ENCODE measurements at regions not wholly inside any gene's neighbourhood (a gene's known extent, or its start where the extent isn't known, plus 50 kb on each side); places are given as distances from the start of the nearest gene placed in this dataset.
"Not testable (repeated sequence)": the region's sequence is repeated elsewhere in the genome, so short reads cannot be mapped to it uniquely, and the experiment has no call there.

GRCh38 chr13:89383891-89384290 is 1712.7 kb downstream of the SLITRK5 start:
- no peak for DNase-seq

GRCh38 chr13:89393758-89394304 is 1722.7 kb downstream of the SLITRK5 start:
- DNase-seq: no peak

GRCh38 chr13:89401264-89401675 is 1730.1 kb downstream of the SLITRK5 start:
- DNase-seq: no peak

- DNase-seq: no peak
These were observed 1731.0 kb downstream of the SLITRK5 start for GRCh38 chr13:89402211-89402610.

- not testable (repeated sequence) for DNase-seq
These were observed 1734.9 kb downstream of the SLITRK5 start for GRCh38 chr13:89406096-89406495.

GRCh38 chr13:89407357-89407756 is 1736.2 kb downstream of the SLITRK5 start:
- no peak for DNase-seq

- DNase-seq: no peak
These were observed 1761.8 kb downstream of the SLITRK5 start for GRCh38 chr13:89432997-89433396.

GRCh38 chr13:89434624-89435023 is 1763.5 kb downstream of the SLITRK5 start:
- DNase-seq: peak; percentile 18

- DNase-seq: no peak
These were observed 1783.5 kb downstream of the SLITRK5 start for GRCh38 chr13:89454681-89455080.

GRCh38 chr13:89455225-89455624 is 1784.1 kb downstream of the SLITRK5 start:
- no peak for DNase-seq

- no peak for DNase-seq
These were observed 1784.6 kb downstream of the SLITRK5 start for GRCh38 chr13:89455741-89456140.

- no peak for DNase-seq
These were observed 1786.8 kb downstream of the SLITRK5 start for GRCh38 chr13:89457977-89458376.

GRCh38 chr13:89458456-89458855 is 1787.3 kb downstream of the SLITRK5 start:
- DNase-seq: no peak

GRCh38 chr13:89460895-89461294 is 1789.7 kb downstream of the SLITRK5 start:
- not testable (repeated sequence) for DNase-seq

- DNase-seq: no peak
These were observed 1794.2 kb downstream of the SLITRK5 start for GRCh38 chr13:89465366-89465765.

- no peak for DNase-seq
These were observed 1796.9 kb downstream of the SLITRK5 start for GRCh38 chr13:89468081-89468480.

GRCh38 chr13:89470901-89471300 is 1799.7 kb downstream of the SLITRK5 start:
- no peak for DNase-seq

GRCh38 chr13:89474432-89474831 is 1803.3 kb downstream of the SLITRK5 start:
- no peak for DNase-seq

- DNase-seq: no peak
These were observed 1814.9 kb downstream of the SLITRK5 start for GRCh38 chr13:89486065-89486464.

- no peak for DNase-seq
These were observed 1815.5 kb downstream of the SLITRK5 start for GRCh38 chr13:89486709-89487108.

- DNase-seq: no peak
These were observed 1819.5 kb downstream of the SLITRK5 start for GRCh38 chr13:89490661-89491060.

GRCh38 chr13:89496478-89496877 is 1825.3 kb downstream of the SLITRK5 start:
- DNase-seq: peak; percentile 5

- DNase-seq: no peak
These were observed 1826.5 kb downstream of the SLITRK5 start for GRCh38 chr13:89497658-89498057.

- DNase-seq: no peak
These were observed 1831.1 kb downstream of the SLITRK5 start for GRCh38 chr13:89502286-89502685.

- DNase-seq: peak; percentile 66
These were observed 1832.8 kb upstream of the MIR17HG start for GRCh38 chr13:89514534-89515312.

All from NCI-H146 (cell line).